H9 (cell line): ENCODE measurements at regions not wholly inside any gene's neighbourhood (a gene's known extent, or its start where the extent isn't known, plus 50 kb on each side); places are given as distances from the start of the nearest gene placed in this dataset.

Source experiments
- DNase-seq: peaks from one replicate; pipeline ENCODE4 v3.0.0-alpha.2; 2017
- H2AFZ ChIP-seq: one replicate; pipeline ENCODE4 v1.6.1; 2013; ENCODE audit warnings: mild to moderate bottlenecking, low read length, control low read depth, moderate library complexity
- H2AK5ac ChIP-seq: 2 replicates; pipeline ENCODE4 v1.6.1; 2013; ENCODE audit warnings: low read length, control low read depth, mixed read lengths; ENCODE audit not compliant: insufficient read length
- H2BK120ac ChIP-seq: one replicate; pipeline ENCODE4 v1.6.1; 2013; ENCODE audit warnings: low read depth, mild to moderate bottlenecking, low read length, control low read depth, inconsistent platforms; ENCODE audit not compliant: poor library complexity, severe bottlenecking
- H2BK12ac ChIP-seq: 2 replicates; pipeline ENCODE4 v1.6.1; 2013; ENCODE audit warnings: low read length, control low read depth, mixed read lengths, low read depth; ENCODE audit not compliant: insufficient read length
- H2BK15ac ChIP-seq: 2 replicates; pipeline ENCODE4 v1.6.1; 2013; ENCODE audit warnings: low read depth, low read length, control low read depth
- H2BK20ac ChIP-seq: one replicate; pipeline ENCODE4 v1.6.1; 2013; ENCODE audit warnings: low read depth, mild to moderate bottlenecking, low read length, control low read depth, inconsistent platforms; ENCODE audit not compliant: poor library complexity, severe bottlenecking
- H2BK5ac ChIP-seq: 2 replicates; pipeline ENCODE4 v1.6.1; 2013; ENCODE audit warnings: low read length, control low read depth, mixed read lengths; ENCODE audit not compliant: insufficient read length
- H3K14ac ChIP-seq: 2 replicates; pipeline ENCODE4 v1.6.1; 2013; ENCODE audit warnings: low read length, control low read depth; ENCODE audit not compliant: insufficient read depth
- H3K18ac ChIP-seq: 2 replicates; pipeline ENCODE4 v1.6.1; 2013; ENCODE audit warnings: low read depth, mild to moderate bottlenecking, mixed read lengths, low read length, control low read depth; ENCODE audit not compliant: insufficient read length
- H3K23ac ChIP-seq: 2 replicates; pipeline ENCODE4 v1.6.1; 2013; ENCODE audit warnings: low read length, control low read depth, mixed read lengths, low read depth; ENCODE audit not compliant: insufficient read length
- H3K23me2 ChIP-seq: 2 replicates; pipeline ENCODE4 v1.6.1; 2013; ENCODE audit warnings: low read depth, mild to moderate bottlenecking, mixed read lengths, low read length, control low read depth; ENCODE audit not compliant: insufficient read length, poor library complexity, severe bottlenecking
- H3K27ac ChIP-seq: 2 replicates; pipeline ENCODE4 v1.5.1; 2013; ENCODE audit warnings: low read length, control low read depth, mixed read lengths, low read depth; ENCODE audit not compliant: insufficient read length
- H3K27me3 ChIP-seq: 2 replicates; pipeline ENCODE4 v1.6.1; 2013; ENCODE audit warnings: low read length, control low read depth, inconsistent platforms; ENCODE audit not compliant: insufficient read depth
- H3K4ac ChIP-seq: 2 replicates; pipeline ENCODE4 v1.6.1; 2013; ENCODE audit warnings: low read depth, mild to moderate bottlenecking, control low read depth, inconsistent platforms, low read length, moderate library complexity
- H3K4me1 ChIP-seq: 2 replicates; pipeline ENCODE4 v1.6.1; 2013; ENCODE audit warnings: low read length, control low read depth, inconsistent platforms; ENCODE audit not compliant: insufficient read depth
- H3K4me2 ChIP-seq: 2 replicates; pipeline ENCODE4 v1.6.1; 2013; ENCODE audit warnings: low read length, control low read depth, mixed read lengths; ENCODE audit not compliant: insufficient read length, insufficient read depth
- H3K56ac ChIP-seq: 2 replicates; pipeline ENCODE4 v1.6.1; 2013; ENCODE audit warnings: low read depth, mild to moderate bottlenecking, mixed read lengths, low read length, control low read depth; ENCODE audit not compliant: insufficient read length
- H3K79me1 ChIP-seq: 2 replicates; pipeline ENCODE4 v1.6.1; 2013; ENCODE audit warnings: low read depth, mild to moderate bottlenecking, moderate library complexity, low read length, control low read depth, inconsistent platforms; ENCODE audit not compliant: insufficient read depth, poor library complexity, severe bottlenecking
- H3K79me2 ChIP-seq: 2 replicates; pipeline ENCODE4 v1.6.1; 2013; ENCODE audit warnings: low read length, control low read depth, inconsistent platforms; ENCODE audit not compliant: insufficient read depth
- H3K9ac ChIP-seq: 2 replicates; pipeline ENCODE4 v1.6.1; 2013; ENCODE audit warnings: low read length, control low read depth, mixed read lengths; ENCODE audit not compliant: insufficient read length; ENCODE audit errors: extremely low read depth
- H3K9me3 ChIP-seq: one replicate; pipeline ENCODE4 v1.6.1; 2013; ENCODE audit warnings: low read depth, low read length, inconsistent platforms; ENCODE audit not compliant: control insufficient read depth
- H3T11ph ChIP-seq: one replicate; pipeline ENCODE4 v1.6.1; 2013; ENCODE audit warnings: mild to moderate bottlenecking, low read length, control low read depth, inconsistent platforms
- H4K20me1 ChIP-seq: one replicate; pipeline ENCODE4 v1.6.1; 2013; ENCODE audit not compliant: control insufficient read depth, insufficient read length, insufficient read depth
- H4K5ac ChIP-seq: 2 replicates; pipeline ENCODE4 v1.6.1; 2013; ENCODE audit warnings: low read depth, mild to moderate bottlenecking, mixed read lengths, low read length, control low read depth; ENCODE audit not compliant: insufficient read length
- H4K8ac ChIP-seq: replicated peaks from 2 replicates; pipeline ENCODE4 v1.6.1; 2013; ENCODE audit warnings: low read length, control low read depth, mixed read lengths, low read depth; ENCODE audit not compliant: insufficient read length
- H4K91ac ChIP-seq: 2 replicates; pipeline ENCODE4 v1.6.1; 2013; ENCODE audit warnings: low read depth, mild to moderate bottlenecking, moderate library complexity, mixed read lengths, low read length, control low read depth; ENCODE audit not compliant: insufficient read length
- H3K27ac Mint-ChIP-seq, 3 experiments: 2 replicates in 2 of 3; 3 replicates in 1 of 3; pipeline ENCODE4 v1.8.0; 2020 to 2021; ENCODE audit warnings: mixed read lengths in 3 of 3, mild to moderate bottlenecking in 1 of 3, moderate library complexity in 1 of 3
- H3K27me3 Mint-ChIP-seq: 2 replicates; pipeline ENCODE4 v1.8.0; 2021; ENCODE audit warnings: low read depth, mild to moderate bottlenecking, moderate library complexity, mixed read lengths
- H3K36me3 Mint-ChIP-seq, 3 experiments: 2 replicates in 2 of 3; 3 replicates in 1 of 3; pipeline ENCODE4 v1.8.0; 2020 to 2021; ENCODE audit warnings: low read depth in 3 of 3, mixed read lengths in 3 of 3; ENCODE audit not compliant: insufficient read depth in 1 of 3
- H3K4me1 Mint-ChIP-seq, 2 experiments: 2 replicates each; pipeline ENCODE4 v1.8.0; 2020; ENCODE audit warnings: mixed read lengths in 2 of 2
- H3K4me3 Mint-ChIP-seq, 2 experiments: 2 replicates in 1 of 2; 3 replicates in 1 of 2; pipeline ENCODE4 v1.8.0; 2020 to 2021; ENCODE audit warnings: mild to moderate bottlenecking in 2 of 2, mixed read lengths in 2 of 2, moderate library complexity in 1 of 2
- H3K9me3 Mint-ChIP-seq, 2 experiments: 2 replicates in 1 of 2; 3 replicates in 1 of 2; pipeline ENCODE4 v1.8.0; 2020; ENCODE audit warnings: mild to moderate bottlenecking in 2 of 2, mixed read lengths in 2 of 2, moderate library complexity in 1 of 2
- CTCF ChIP-seq: fragments of 200-600 bp; sonication (generic); conservative IDR thresholded peaks from 3 replicates; pipeline ENCODE4 v1.8.0; 2021; ENCODE audit warnings: antibody characterized with exemption, mild to moderate bottlenecking
- WGBS: extraction: QIAGEN DNeasy Blood & Tissue Kit; methylation state at CpG from one replicate; pipeline ENCODE4 v1.1.7; 2013; ENCODE audit warnings: missing lambda C conversion rate, low lambda C conversion rate, mixed read lengths; ENCODE audit not compliant: insufficient read length; ENCODE audit errors: extremely low coverage; 5-methylcytosine and 5-hydroxymethylcytosine counted together

GRCh38 chr2:81901017-81901416, 1596.5 kb upstream of the LRRTM1 start:
- Histone ChIP-seq H3K23me2 (no peaks in the 10 kb centered on the region), H3K23ac (no peak overlapping the region), H2AFZ (no peak overlapping the region), H3T11ph (no peak overlapping the region), H3K79me2 (no peaks in the 10 kb centered on the region), H4K8ac (no peak overlapping the region), H3K27ac (no peak overlapping the region), H3K79me1 (no peaks in the 10 kb centered on the region), H3K9me3 (no peaks in the 10 kb centered on the region), H2BK120ac (no peak overlapping the region), H3K18ac (no peak overlapping the region), H4K5ac (no peak overlapping the region), H3K4me2 (no peak overlapping the region), H3K4ac (no peak overlapping the region), H3K9ac (no peak overlapping the region), H4K91ac (no peak overlapping the region), H2BK15ac (no peak overlapping the region), H3K14ac (no peak overlapping the region), H3K4me1 (no peaks in the 10 kb centered on the region), H3K27me3 (no peaks in the 10 kb centered on the region), H2BK12ac (no peak overlapping the region), H4K20me1 (no peaks in the 10 kb centered on the region), H3K56ac (no peak overlapping the region), H2BK20ac (no peak overlapping the region), H2BK5ac (no peak overlapping the region), H2AK5ac (no peak overlapping the region)
- no CpG with 5 or more reads among the region's 3 CpGs for WGBS
- no peaks in the 10 kb centered on the region for H3K36me3 Mint-ChIP-seq
- no peak overlapping the region for H3K27ac Mint-ChIP-seq
- DNase-seq, result no peak
- no peaks in the 10 kb centered on the region for H3K27me3 Mint-ChIP-seq
- H3K9me3 Mint-ChIP-seq, result no peaks in the 10 kb centered on the region
- H3K4me3 Mint-ChIP-seq, result no peak overlapping the region
- TF ChIP-seq CTCF, result peak; percentile 65
- no peaks in the 10 kb centered on the region for H3K4me1 Mint-ChIP-seq
